ENCODE measurements at regions not wholly inside any gene's neighbourhood (a gene's known extent, or its start where the extent isn't known, plus 50 kb on each side); places are given as distances from the start of the nearest gene placed in this dataset.
A peak's percentile ranks its signal among the peaks of the same experiment; 100 is the strongest.
"Not testable (repeated sequence)": the region's sequence is repeated elsewhere in the genome, so short reads cannot be mapped to it uniquely, and the experiment has no call there.

- DNase-seq (ENCODE audit: low spot score) = no peak
Observed at GRCh38 chr4:79551555-79551954, 143.5 kb upstream of the GK2 start.

DNA sequence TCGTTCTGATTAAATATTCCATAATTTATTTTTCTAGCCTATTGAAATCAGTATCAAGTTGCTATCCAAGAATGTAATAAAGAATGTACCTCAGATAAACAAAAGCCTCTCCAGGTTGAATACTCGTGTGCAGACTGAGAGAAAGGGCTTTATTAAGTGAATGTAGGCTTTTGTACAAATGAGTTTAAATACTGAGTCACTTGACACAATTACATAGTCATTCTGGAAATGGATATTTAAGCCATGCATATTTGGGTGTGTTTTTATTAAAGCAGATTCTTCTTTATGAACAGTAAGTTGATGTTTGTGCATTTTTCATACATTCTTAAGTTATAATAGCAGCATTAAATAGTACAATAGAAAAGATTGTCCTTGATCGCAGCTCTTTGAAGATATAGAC lies 139.8 kb upstream of the GK2 start:
- no peak for DNase-seq (ENCODE audit: low spot score)

DNA sequence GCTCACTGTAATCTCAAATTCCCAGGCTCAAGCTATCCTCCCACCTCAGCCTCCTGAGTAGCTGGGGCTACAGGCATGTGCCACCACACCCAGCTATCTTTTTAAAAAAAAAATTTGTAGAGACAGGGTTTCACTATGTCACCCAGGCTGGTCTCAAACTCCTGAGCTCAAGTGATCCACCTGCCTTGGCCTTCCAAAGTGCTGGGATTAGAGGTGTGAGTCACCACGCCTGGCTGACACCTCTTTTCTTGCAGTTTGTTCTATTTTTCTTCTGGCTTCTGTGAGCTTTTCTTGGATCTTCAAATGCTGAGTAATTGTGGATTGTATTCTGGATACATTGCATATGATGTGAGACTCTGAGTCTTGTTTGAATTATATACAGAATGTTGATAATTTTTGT lies 137.3 kb upstream of the GK2 start:
- DNase-seq (ENCODE audit: low spot score) = not testable (repeated sequence)

DNA sequence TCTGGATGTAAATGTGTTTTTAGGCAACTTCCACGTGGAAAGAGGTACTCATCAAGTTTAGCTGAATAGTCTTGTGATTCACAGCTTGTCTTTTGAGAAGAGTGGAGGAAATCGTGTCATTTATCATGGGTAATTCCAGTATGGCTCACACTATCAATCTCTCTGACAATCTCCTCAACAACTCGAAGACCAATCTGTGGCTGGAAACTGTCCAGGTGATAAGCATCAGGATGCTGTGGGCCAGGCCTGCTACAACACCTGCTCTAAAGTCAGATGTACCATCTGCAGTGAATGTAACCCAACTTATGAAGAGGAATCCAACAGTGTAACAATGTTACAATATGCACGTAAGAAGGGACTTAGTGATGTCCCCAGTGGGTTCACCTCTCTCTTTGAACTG lies 132.1 kb upstream of the GK2 start:
- DNase-seq (ENCODE audit: low spot score) = peak; percentile 1

DNA sequence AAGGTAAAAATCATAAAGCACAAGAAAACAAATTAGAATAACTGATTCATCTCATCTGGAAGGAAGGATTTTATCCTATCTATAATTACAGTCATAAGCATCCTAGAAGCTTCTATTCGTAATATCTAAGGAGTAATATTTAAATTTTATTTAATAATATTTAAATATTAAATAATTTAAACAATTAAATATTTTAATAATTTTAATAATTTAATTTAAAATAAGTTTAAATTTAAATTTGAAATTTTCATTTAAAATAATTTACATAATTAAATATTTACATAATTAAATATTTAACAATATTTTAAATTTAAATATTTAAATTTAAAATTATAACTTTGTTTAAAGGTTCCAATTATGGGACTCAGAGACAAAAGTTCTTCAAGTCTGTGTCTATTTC lies 127.5 kb upstream of the GK2 start:
- DNase-seq (ENCODE audit: low spot score) = no peak

GRCh38 chr4:79528241-79528706 lies 120.2 kb upstream of the GK2 start:
- peak; percentile 54 for DNase-seq (ENCODE audit: low spot score)

- DNase-seq (ENCODE audit: low spot score) = peak; percentile 8
Observed at GRCh38 chr4:79526641-79527565, 118.9 kb upstream of the GK2 start.

DNA sequence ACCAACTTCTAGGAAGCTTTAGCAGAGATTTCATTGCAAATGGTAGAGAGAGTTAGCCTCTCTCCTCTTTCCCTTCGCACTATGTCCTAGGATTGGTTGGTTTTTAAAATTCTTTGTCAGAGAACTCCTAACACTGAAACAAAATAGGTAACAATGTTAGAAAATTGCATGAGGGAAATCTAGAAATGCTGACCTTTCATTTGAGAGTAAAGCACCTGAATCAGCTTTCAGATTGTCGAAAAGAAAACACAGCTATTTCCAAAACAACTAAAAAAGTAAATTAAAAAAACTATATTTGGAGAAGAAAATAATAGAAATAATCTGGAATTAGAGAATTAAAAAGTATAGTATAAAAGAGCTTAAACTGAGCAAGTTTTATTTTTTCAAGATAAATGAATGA lies 108.1 kb upstream of the GK2 start:
- DNase-seq (ENCODE audit: low spot score) = no peak

DNA sequence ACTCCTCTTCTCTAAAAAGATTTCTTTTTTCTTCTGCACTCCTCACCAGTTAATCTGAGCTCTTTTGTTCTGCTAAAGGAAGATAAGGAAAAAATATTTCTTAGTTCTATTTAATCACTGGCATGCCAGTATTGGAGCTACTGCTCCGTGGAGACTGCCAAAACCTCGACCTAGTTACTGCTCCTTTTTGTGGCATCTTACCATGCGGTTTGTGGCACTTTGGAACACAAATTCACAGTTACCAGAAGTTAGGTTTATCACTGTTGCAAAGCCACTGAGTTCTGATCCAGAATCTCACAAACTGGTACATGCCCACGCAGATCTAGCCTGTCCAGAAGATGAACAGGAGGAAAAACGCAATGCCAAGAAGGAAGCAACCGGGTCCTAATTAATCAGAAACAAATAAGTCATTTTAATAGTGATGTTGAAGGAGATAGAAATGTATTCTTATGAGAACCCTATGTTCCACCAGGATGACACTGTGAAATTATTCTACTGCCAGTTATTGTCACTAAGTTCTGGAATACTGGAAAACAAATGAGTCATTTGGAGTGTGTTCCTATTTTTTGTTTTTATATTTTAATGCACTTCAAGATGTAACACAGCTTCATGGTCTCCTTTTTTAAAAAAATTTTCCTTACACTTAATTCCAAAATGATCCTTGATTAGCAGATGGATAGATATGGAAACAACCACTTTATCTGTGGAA lies 106.7 kb upstream of the GK2 start:
- DNase-seq (ENCODE audit: low spot score) = no peak

DNA sequence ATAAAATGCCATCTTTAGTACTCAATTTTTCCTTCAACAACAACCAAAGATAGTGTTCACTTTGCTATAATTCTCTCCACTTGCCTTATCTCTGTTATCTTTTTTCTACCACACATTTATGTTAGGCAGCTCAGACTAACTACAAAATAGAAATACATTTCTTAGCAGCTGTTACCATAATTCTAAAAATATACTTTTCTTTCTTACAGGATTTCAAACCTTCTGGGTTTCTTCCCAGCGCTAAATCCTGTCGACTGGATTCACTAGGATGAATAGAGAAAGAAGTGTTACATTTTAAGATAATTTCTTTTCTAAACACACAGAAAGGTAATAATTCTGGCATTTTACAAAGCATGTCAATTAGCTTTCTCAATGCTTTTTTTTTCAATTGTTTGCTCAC lies 105.5 kb upstream of the GK2 start:
- DNase-seq (ENCODE audit: low spot score) = no peak

DNA sequence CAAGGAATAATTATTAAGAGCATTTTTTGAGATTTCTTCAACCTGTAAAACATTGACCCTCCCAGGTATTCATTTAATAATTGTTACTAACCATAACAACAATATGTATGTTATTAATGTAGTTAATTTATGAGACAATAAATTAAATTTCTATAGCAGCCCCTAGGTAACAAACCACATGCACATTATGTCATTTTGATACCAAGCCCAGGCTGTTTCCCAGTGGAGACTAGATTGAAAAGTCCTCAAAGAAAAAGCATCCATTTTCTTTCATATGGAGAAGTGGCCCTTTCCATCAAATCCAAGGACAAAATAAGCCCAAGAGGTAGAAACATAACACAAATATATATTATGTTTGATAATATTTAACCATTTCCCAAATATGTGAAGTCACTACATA lies 104.3 kb upstream of the GK2 start:
- DNase-seq (ENCODE audit: low spot score) = no peak

DNA sequence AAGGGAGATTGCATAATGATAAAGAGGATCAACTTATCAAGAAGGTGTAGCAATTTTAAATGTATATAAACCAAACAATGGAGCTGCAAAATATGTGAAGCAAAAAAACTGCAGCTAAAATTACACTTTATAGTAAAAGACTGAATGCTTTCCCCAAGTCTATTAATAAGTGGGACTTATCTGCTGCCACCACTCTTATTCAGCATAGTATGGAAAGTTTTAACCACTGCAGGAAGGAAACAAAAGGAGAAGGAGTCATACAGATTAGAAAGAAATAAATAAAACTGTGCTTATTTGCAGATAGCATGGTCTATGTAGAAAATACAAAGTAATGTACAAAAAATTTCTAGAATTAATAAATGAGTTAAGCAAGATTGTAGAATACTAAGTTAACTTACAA lies 94.1 kb upstream of the GK2 start:
- no peak for DNase-seq (ENCODE audit: low spot score)

- no peak for DNase-seq (ENCODE audit: low spot score)
Observed at GRCh38 chr4:79498282-79498681, 90.3 kb upstream of the GK2 start.

DNA sequence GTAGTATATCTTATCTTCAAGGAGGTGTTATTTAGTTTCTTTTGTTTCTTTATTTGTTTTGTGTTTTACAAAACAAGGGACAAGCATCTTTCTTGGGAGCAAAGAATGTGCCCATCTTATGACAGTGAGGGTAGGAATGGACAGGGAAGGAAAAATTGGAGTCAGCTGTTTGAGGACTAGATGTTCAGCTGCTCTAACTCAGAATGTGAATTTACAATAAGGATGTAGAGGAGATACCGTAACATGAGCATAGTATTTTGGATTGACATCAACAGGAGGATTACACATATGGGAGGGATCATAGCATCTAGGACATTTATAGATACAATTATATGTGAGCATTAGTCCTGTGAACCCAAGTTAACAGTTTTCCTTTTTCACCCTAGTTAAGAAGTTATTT lies 89.0 kb upstream of the GK2 start:
- DNase-seq (ENCODE audit: low spot score) = no peak

DNA sequence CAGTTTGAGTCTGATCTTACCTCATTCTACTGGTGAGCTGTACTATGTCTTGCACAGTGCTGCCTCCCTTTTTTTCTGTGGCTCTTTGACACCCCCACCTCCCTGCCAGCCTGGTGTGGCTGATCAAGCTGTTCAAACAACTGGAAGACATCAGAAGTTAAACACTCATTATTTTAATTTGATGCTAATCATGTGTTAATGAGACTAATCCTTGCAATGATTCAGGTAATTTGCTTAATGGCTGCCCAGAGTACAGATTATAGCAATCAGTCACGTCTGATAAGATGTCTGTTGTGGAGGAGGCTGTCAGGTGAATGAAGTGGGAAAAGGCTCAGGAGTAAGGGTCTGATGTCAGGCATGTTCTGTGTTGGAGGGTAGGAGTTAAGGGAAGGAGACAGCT lies 87.4 kb upstream of the GK2 start:
- no peak for DNase-seq (ENCODE audit: low spot score)

DNA sequence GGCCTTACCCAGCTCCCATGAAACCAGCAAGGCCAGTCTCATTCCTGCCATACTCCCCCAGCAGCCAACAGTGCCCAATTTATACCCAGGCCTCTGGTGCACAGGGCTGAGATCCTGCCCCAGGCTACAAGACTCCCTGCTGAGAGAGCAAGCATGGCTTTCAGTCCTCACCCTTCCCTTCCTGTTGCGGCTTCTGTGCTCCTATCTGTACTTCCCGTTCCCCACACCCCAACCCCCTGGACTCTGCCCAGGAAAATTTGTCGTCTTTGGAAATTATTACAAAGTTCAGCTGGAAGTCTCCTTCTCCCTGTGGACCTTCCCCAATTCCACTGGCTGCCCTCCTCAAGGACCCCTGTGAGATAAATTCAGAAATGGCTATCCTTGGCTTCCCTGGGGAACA lies 84.1 kb upstream of the GK2 start:
- no peak for DNase-seq (ENCODE audit: low spot score)

DNA sequence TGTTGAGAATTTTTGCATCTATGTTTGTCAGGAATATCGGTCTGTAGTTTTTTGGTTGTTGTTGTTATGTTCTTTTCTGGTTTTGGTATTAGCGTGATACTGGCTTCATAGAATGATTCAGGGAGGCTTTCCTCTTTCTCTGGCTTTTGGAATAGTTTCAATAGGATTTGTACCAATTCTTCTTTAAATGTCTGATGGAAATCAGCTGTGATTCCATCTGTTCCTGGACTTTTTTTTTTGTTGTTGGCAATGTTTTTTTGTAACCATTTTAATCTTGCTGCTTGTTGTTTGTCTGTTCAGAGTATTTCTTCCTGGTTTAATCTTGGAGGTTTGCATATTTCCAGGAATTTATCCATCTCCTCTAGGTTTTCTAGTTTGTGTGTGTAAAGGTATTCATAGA lies 81.5 kb upstream of the GK2 start:
- DNase-seq (ENCODE audit: low spot score) = no peak

GRCh38 chr4:79476196-79476595 lies 68.2 kb upstream of the GK2 start:
- DNase-seq (ENCODE audit: low spot score) = no peak

GRCh38 chr4:79473439-79473724 lies 65.4 kb upstream of the GK2 start:
- no peak for DNase-seq (ENCODE audit: low spot score)

- DNase-seq (ENCODE audit: low spot score) = no peak
Observed at GRCh38 chr4:79472693-79473438, 64.8 kb upstream of the GK2 start.

- DNase-seq (ENCODE audit: low spot score) = no peak
Observed at GRCh38 chr4:79472036-79472435, 64.0 kb upstream of the GK2 start.

DNA sequence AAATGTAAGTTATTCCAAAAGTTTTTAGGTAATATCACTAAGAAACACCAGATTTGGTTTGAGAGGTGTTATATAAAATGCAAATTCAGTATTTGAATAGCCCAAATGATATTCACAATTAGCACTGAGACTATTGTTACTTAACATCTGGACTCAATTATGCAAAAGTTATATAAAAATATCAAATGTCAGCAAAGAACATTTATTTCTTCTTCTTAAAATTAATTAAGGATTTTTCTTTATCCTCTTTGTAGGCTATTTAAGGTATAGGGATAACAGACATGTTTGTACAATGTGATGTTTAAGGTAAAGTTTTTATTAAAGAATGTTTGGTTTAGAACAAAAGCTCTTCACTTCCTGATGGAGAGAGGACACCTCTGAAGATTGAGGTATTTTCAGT lies 63.3 kb upstream of the GK2 start:
- no peak for DNase-seq (ENCODE audit: low spot score)
